Body of pancreas (tissue), 4 donors: ENCODE measurements at regions not wholly inside any gene's neighbourhood (a gene's known extent, or its start where the extent isn't known, plus 50 kb on each side); places are given as distances from the start of the nearest gene placed in this dataset.

ENCODE experiments used
- POLR2A ChIP-seq, 3 donors: fragments of 450-650 bp; IDR thresholded peaks; one replicate each; pipeline ENCODE4 v1.6.1; 2016; ENCODE audit warnings: antibody characterized with exemption in 3 of 3, mild to moderate bottlenecking in 2 of 3
- TF ChIP-seq, protein P1 (sequence below), 7 experiments: fragments of 450-650 bp in 4 of 7; fragments of 200-600 bp in 3 of 7; sonication (generic) in 3 of 7; IDR thresholded peaks; one replicate each; pipeline ENCODE4 v1.5.1; 2016 to 2019; ENCODE audit warnings: antibody characterized with exemption in 7 of 7

GRCh38 chr15:31869686-31870307 is 160.5 kb upstream of the CHRNA7 start:
- TF ChIP-seq, protein P1, sequence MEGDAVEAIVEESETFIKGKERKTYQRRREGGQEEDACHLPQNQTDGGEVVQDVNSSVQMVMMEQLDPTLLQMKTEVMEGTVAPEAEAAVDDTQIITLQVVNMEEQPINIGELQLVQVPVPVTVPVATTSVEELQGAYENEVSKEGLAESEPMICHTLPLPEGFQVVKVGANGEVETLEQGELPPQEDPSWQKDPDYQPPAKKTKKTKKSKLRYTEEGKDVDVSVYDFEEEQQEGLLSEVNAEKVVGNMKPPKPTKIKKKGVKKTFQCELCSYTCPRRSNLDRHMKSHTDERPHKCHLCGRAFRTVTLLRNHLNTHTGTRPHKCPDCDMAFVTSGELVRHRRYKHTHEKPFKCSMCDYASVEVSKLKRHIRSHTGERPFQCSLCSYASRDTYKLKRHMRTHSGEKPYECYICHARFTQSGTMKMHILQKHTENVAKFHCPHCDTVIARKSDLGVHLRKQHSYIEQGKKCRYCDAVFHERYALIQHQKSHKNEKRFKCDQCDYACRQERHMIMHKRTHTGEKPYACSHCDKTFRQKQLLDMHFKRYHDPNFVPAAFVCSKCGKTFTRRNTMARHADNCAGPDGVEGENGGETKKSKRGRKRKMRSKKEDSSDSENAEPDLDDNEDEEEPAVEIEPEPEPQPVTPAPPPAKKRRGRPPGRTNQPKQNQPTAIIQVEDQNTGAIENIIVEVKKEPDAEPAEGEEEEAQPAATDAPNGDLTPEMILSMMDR (IDR thresholded peaks at IDR 0.05) = no peak
- no peak for TF ChIP-seq POLR2A (IDR thresholded peaks at IDR 0.05)
